ENCODE measurements at regions not wholly inside any gene's neighbourhood (a gene's known extent, or its start where the extent isn't known, plus 50 kb on each side); places are given as distances from the start of the nearest gene placed in this dataset.

- TF ChIP-seq CTCF (IDR thresholded peaks at IDR 0.05; ENCODE audit: low read length) (no peak), EZH2 (optimal IDR thresholded peaks at IDR 0.05; ENCODE audit: low read depth, low read length) (no peak)
Observed at GRCh38 chr16:77645764-77646163, 76.5 kb upstream of the NUDT7 start.
